Endothelial cell of umbilical vein (primary cell): ENCODE measurements at regions not wholly inside any gene's neighbourhood (a gene's known extent, or its start where the extent isn't known, plus 50 kb on each side); places are given as distances from the start of the nearest gene placed in this dataset.

Experiments
- BruUV-seq: library from RNA; stranded (reverse); fragments of 400-500 nt; replicated peaks from 2 replicates; lab custom pipeline; 2021; lab: Mats Ljungman, UMichigan
- CTCF ChIA-PET: fragments of 300-600, 350-600 bp; sonication (Branson Sonifier 250); formaldehyde crosslinking; loops from one replicate; lab custom pipeline; 2021; ENCODE audit warnings: antibody characterized with exemption, inconsistent platforms; lab: Charles Lee
- POLR2A ChIA-PET: fragments of 300-600, 350-600 bp; sonication (Branson Sonifier 250); formaldehyde crosslinking; loops from one replicate; lab custom pipeline; 2021; ENCODE audit warnings: antibody characterized with exemption, inconsistent platforms; lab: Charles Lee
- DNase-seq: peaks from one replicate; pipeline ENCODE4 v3.0.0-alpha.2; 2011; ENCODE audit warnings: low read depth, low spot score
- FAIRE-seq: peaks from 2 replicates; lab custom pipeline; 2011; peaks lifted over from hg19 to GRCh38; lab: Jason Lieb, UNC
- H2AFZ ChIP-seq: 2 replicates; pipeline ENCODE4 v1.6.0; 2012; ENCODE audit warnings: low read depth, low read length, control low read depth, inconsistent platforms
- H3K27ac ChIP-seq: 2 replicates; pipeline ENCODE4 v1.5.1; 2011; ENCODE audit warnings: low read depth, mild to moderate bottlenecking, control low read depth, low read length, moderate library complexity; ENCODE audit not compliant: insufficient read depth
- H3K27me3 ChIP-seq, 2 experiments: 2 replicates each; pipeline versions ENCODE4 v1.6.0 to v1.6.1; 2011; ENCODE audit warnings: low read length in 2 of 2, mixed read lengths in 1 of 2; ENCODE audit not compliant: control insufficient read depth in 2 of 2, insufficient read depth in 2 of 2
- H3K36me3 ChIP-seq, 2 experiments: 2 replicates in 1 of 2; 3 replicates in 1 of 2; pipeline ENCODE4 v1.5.1; 2011; ENCODE audit warnings: low read length in 2 of 2, mild to moderate bottlenecking in 1 of 2, moderate library complexity in 1 of 2; ENCODE audit not compliant: control insufficient read depth in 2 of 2, insufficient read depth in 2 of 2; ENCODE audit errors: extremely low read depth in 1 of 2
- H3K4me1 ChIP-seq: 3 replicates; pipeline ENCODE4 v1.5.1; 2011; ENCODE audit warnings: mild to moderate bottlenecking, low read length; ENCODE audit not compliant: control insufficient read depth, insufficient read depth; ENCODE audit errors: extremely low read depth
- H3K4me2 ChIP-seq: 2 replicates; pipeline ENCODE4 v1.6.1; 2011; ENCODE audit warnings: low read length, control low read depth, mixed read lengths; ENCODE audit not compliant: insufficient read depth
- H3K4me3 ChIP-seq, 3 experiments: fragments of 200-600 bp in 1 of 3; sonication (generic), shearing (Covaris generic) in 1 of 3; replicated peaks in 1 of 3; 2 replicates each; pipeline ENCODE4 v1.5.1; 2011 to 2016; ENCODE audit warnings: control low read depth in 3 of 3, low read length in 3 of 3, mild to moderate bottlenecking in 2 of 3, inconsistent platforms in 1 of 3, low read depth in 1 of 3, moderate library complexity in 1 of 3; ENCODE audit not compliant: insufficient read depth in 1 of 3
- H3K79me2 ChIP-seq: 2 replicates; pipeline ENCODE4 v1.6.0; 2012; ENCODE audit warnings: low read length, inconsistent platforms; ENCODE audit not compliant: control insufficient read depth, insufficient read depth
- H3K9ac ChIP-seq: replicated peaks from 2 replicates; pipeline ENCODE3; 2011; ENCODE audit warnings: low read length, control low read depth; ENCODE audit not compliant: insufficient read depth; ENCODE audit errors: extremely low read depth
- H3K9me1 ChIP-seq: replicated peaks from 3 replicates; pipeline ENCODE4 v1.6.0; 2011; ENCODE audit warnings: mild to moderate bottlenecking, low read length; ENCODE audit not compliant: control insufficient read depth, insufficient read depth; ENCODE audit errors: extremely low read depth
- H3K9me3 ChIP-seq: replicated peaks from 2 replicates; pipeline ENCODE4 v1.5.1; 2012; ENCODE audit warnings: low read length, inconsistent platforms; ENCODE audit not compliant: control insufficient read depth, insufficient read depth
- H4K20me1 ChIP-seq: replicated peaks from 2 replicates; pipeline ENCODE3; 2011; ENCODE audit warnings: mild to moderate bottlenecking, low read length; ENCODE audit not compliant: control insufficient read depth, insufficient read depth; ENCODE audit errors: extremely low read depth
- CTCF ChIP-seq, 2 donors: IDR thresholded peaks; 1 replicate in 1 of 2; 2 replicates in 1 of 2; pipeline ENCODE4 v1.5.1; 2011; ENCODE audit warnings: low read length in 2 of 2, mild to moderate bottlenecking in 2 of 2, moderate library complexity in 2 of 2, control low read depth in 1 of 2, inconsistent platforms in 1 of 2, low read depth in 1 of 2; ENCODE audit not compliant: insufficient read depth in 1 of 2; ENCODE audit errors: extremely low read depth in 1 of 2
- FOS ChIP-seq: IDR thresholded peaks from 2 replicates; pipeline ENCODE4 v1.6.1; 2011; ENCODE audit warnings: mild to moderate bottlenecking, low read length, moderate library complexity, borderline replicate concordance; ENCODE audit not compliant: insufficient read depth
- GATA2 ChIP-seq: IDR thresholded peaks from 2 replicates; pipeline ENCODE4 v1.7.0; 2011; ENCODE audit warnings: low read depth, mild to moderate bottlenecking, moderate library complexity, mixed read lengths, low read length; ENCODE audit not compliant: insufficient read length, insufficient read depth
- JUN ChIP-seq: IDR thresholded peaks from 2 replicates; pipeline ENCODE4 v1.6.1; 2011; ENCODE audit warnings: borderline replicate concordance, low read depth; ENCODE audit not compliant: insufficient read length, insufficient read depth
- MYC ChIP-seq: IDR thresholded peaks from one replicate; pipeline ENCODE4 v1.6.1; 2011; ENCODE audit warnings: mild to moderate bottlenecking, low read depth, low read length
- POLR2AphosphoS5 ChIP-seq: IDR thresholded peaks from 2 replicates; pipeline ENCODE4 v1.6.1; 2012; ENCODE audit warnings: low read depth, mild to moderate bottlenecking, control low read depth, low read length, moderate library complexity; ENCODE audit not compliant: insufficient read depth
- dilution Hi-C: fragments of 300-500 bp; cut with MboI; formaldehyde crosslinking; loops from one replicate; pipeline ENCODE4 v1.15.0; 2019; ENCODE audit warnings: low sequenced_read_pairs; ENCODE audit not compliant: extremely low pct_ligation_motif_present
- intact Hi-C: fragments of 100-400 bp; cut with micrococcal nuclease; formaldehyde crosslinking; loops from one replicate; pipeline ENCODE4 v1.10.0; 2022

- H3K9ac ChIP-seq = no peak overlapping the region
- DNase-seq (no peak), FAIRE-seq (no peak)
- no TSS peak for BruUV-seq
- H3K27me3 ChIP-seq = peaks cover 0 to 2% of the 10 kb centered on the region in 2 experiments
- CTCF ChIA-PET = interaction anchor here (1.3 kb wide), 1 partner anchor 11 kb away, joined by 3 read pairs; no protein-coding TSS in a partner anchor
- no peak overlapping the region for H3K27ac ChIP-seq
- no peak overlapping the region for H3K4me2 ChIP-seq
- no peak overlapping the region for H2AFZ ChIP-seq
- no peaks in the 10 kb centered on the region for H4K20me1 ChIP-seq
- H3K9me1 ChIP-seq = no peaks in the 10 kb centered on the region
- H3K36me3 ChIP-seq = no peaks in the 10 kb centered on the region
- dilution Hi-C loops (no loop called here), intact Hi-C loops (no loop called here)
- TF ChIP-seq POLR2AphosphoS5 (no peak), FOS (no peak), MYC (no peak), CTCF (IDR thresholded peaks at IDR 0.05; ENCODE audit: extremely low read depth in 1 of 2, insufficient read depth in 1 of 2, low read depth in 1 of 2, low read length in 2 of 2) (no peak), JUN (no peak)
- POLR2A ChIA-PET = no interaction called here
- no peaks in the 10 kb centered on the region for H3K9me3 ChIP-seq
- no peaks in the 10 kb centered on the region for H3K4me1 ChIP-seq
- H3K4me3 ChIP-seq = no peak overlapping the region
- H3K79me2 ChIP-seq = no peaks in the 10 kb centered on the region
These were observed 151.8 kb downstream of the RHOU start for GRCh38 chr1:228887101-228887500.

GRCh38 chr1:228887960-228888359 lies 152.7 kb downstream of the RHOU start:
- Histone ChIP-seq H4K20me1 (no peaks in the 10 kb centered on the region), H3K4me2 (no peak overlapping the region), H3K9ac (no peak overlapping the region), H2AFZ (no peak overlapping the region), H3K27ac (no peak overlapping the region), H3K4me3 (no peak overlapping the region), H3K4me1 (no peaks in the 10 kb centered on the region), H3K9me3 (no peaks in the 10 kb centered on the region), H3K9me1 (no peaks in the 10 kb centered on the region), H3K36me3 (no peaks in the 10 kb centered on the region), H3K27me3 (peaks cover 0 to 2% of the 10 kb centered on the region in 2 experiments), H3K79me2 (no peaks in the 10 kb centered on the region)
- no TSS peak for BruUV-seq
- FAIRE-seq = no peak
- ChIA-PET CTCF (interaction anchor here (1.3 kb wide), 1 partner anchor 12 kb away, joined by 3 read pairs; no protein-coding TSS in a partner anchor), POLR2A (no interaction called here)
- dilution Hi-C loops = no loop called here
- no peak for DNase-seq
- intact Hi-C loops = no loop called here
- TF ChIP-seq MYC (no peak), GATA2 (no peak), CTCF (IDR thresholded peaks at IDR 0.05; ENCODE audit: extremely low read depth in 1 of 2, insufficient read depth in 1 of 2, low read depth in 1 of 2, low read length in 2 of 2) (no peak)
